ENCODE measurements at regions not wholly inside any gene's neighbourhood (a gene's known extent, or its start where the extent isn't known, plus 50 kb on each side); places are given as distances from the start of the nearest gene placed in this dataset.

GRCh38 chr19:46963093-46963734, 56.4 kb upstream of the NPAS1 start:
- Mint-ChIP-seq H3K4me3 (peak overlapping the region; percentile 42), H3K4me1 (peaks cover 68% of the 10 kb centered on the region), H3K27ac (peak overlapping the region; percentile 89), H3K36me3 (ENCODE audit: low read depth) (peaks cover 42% of the 10 kb centered on the region), H3K9me3 (no peaks in the 10 kb centered on the region), H3K27me3 (no peaks in the 10 kb centered on the region)
- DNase-seq: peak; percentile 44
- POLR2A ChIA-PET: interaction anchor here (2.4 kb wide), 1 partner anchor 8 kb away, joined by 13 read pairs; no protein-coding TSS in a partner anchor
- CTCF ChIA-PET: no interaction called here

- H3K4me1 Mint-ChIP-seq: peaks cover 65% of the 10 kb centered on the region
- ChIA-PET POLR2A (interaction anchor here (0.8 to 3.3 kb wide), 8 partner anchors 8 to 179 kb away, joined by 3 to 24 read pairs (median 4); partner anchors contain the start of gene SLC1A5), CTCF (interaction anchor here (0.6 to 1.9 kb wide), 9 partner anchors 13 to 276 kb away, joined by 3 to 13 read pairs (median 3); no protein-coding TSS in a partner anchor)
- peak overlapping the region; percentile 83 for H3K27ac Mint-ChIP-seq
- H3K4me3 Mint-ChIP-seq: peak overlapping the region; percentile 51
- no peaks in the 10 kb centered on the region for H3K9me3 Mint-ChIP-seq
- H3K36me3 Mint-ChIP-seq (ENCODE audit: low read depth): peaks cover 52% of the 10 kb centered on the region
- no peaks in the 10 kb centered on the region for H3K27me3 Mint-ChIP-seq
- DNase-seq: peak; percentile 66
These were observed 52.0 kb upstream of the NPAS1 start for GRCh38 chr19:46967578-46968032.
